Duodenal mucosa (tissue), 2 donors: ENCODE measurements at regions not wholly inside any gene's neighbourhood (a gene's known extent, or its start where the extent isn't known, plus 50 kb on each side); places are given as distances from the start of the nearest gene placed in this dataset.
"Not testable (repeated sequence)": the region's sequence is repeated elsewhere in the genome, so short reads cannot be mapped to it uniquely, and the experiment has no call there.

ENCODE experiments used
- H3K27ac ChIP-seq: one replicate; pipeline ENCODE4 v1.7.0; 2013; ENCODE audit warnings: low read depth, low read length
- H3K27me3 ChIP-seq, 2 donors: one replicate each; pipeline ENCODE4 v1.7.0; 2013; ENCODE audit warnings: low read length in 2 of 2, control low read depth in 1 of 2; ENCODE audit not compliant: insufficient read depth in 2 of 2, control insufficient read depth in 1 of 2
- H3K36me3 ChIP-seq, 2 donors: one replicate each; pipeline ENCODE4 v1.7.0; 2013; ENCODE audit warnings: low read length in 2 of 2, control low read depth in 1 of 2; ENCODE audit not compliant: insufficient read depth in 2 of 2, control insufficient read depth in 1 of 2
- H3K4me1 ChIP-seq, 2 donors: one replicate each; pipeline ENCODE4 v1.7.0; 2013; ENCODE audit warnings: low read length in 2 of 2, control low read depth in 1 of 2; ENCODE audit not compliant: insufficient read depth in 2 of 2, control insufficient read depth in 1 of 2
- H3K4me3 ChIP-seq, 2 donors: one replicate each; pipeline ENCODE4 v1.7.0; 2013; ENCODE audit warnings: low read length in 2 of 2, low read depth in 1 of 2
- H3K9ac ChIP-seq, 2 donors: one replicate each; pipeline ENCODE4 v1.7.0; 2013; ENCODE audit warnings: low read length in 2 of 2, low read depth in 1 of 2
- H3K9me3 ChIP-seq, 2 donors: one replicate each; pipeline ENCODE4 v1.7.0; 2013; ENCODE audit warnings: low read length in 2 of 2, control low read depth in 1 of 2; ENCODE audit not compliant: control insufficient read depth in 1 of 2

- H3K9me3 ChIP-seq = no peaks in the 10 kb centered on the region
- no peaks in the 10 kb centered on the region for H3K36me3 ChIP-seq
- no peaks in the 10 kb centered on the region for H3K4me1 ChIP-seq
- no peak overlapping the region for H3K4me3 ChIP-seq
- H3K27me3 ChIP-seq = no peaks in the 10 kb centered on the region
- no peak overlapping the region for H3K9ac ChIP-seq
- H3K27ac ChIP-seq = no peak overlapping the region
Measured at GRCh38 chr2:67777010-67777409, 285.8 kb downstream of the C1D start.

- Histone ChIP-seq H3K27ac (no peak overlapping the region), H3K9me3 (no peaks in the 10 kb centered on the region), H3K4me1 (no peaks in the 10 kb centered on the region), H3K36me3 (no peaks in the 10 kb centered on the region), H3K9ac (no peak overlapping the region), H3K27me3 (no peaks in the 10 kb centered on the region), H3K4me3 (no peak overlapping the region)
Measured at GRCh38 chr2:67777836-67778429, 284.9 kb downstream of the C1D start.

DNA sequence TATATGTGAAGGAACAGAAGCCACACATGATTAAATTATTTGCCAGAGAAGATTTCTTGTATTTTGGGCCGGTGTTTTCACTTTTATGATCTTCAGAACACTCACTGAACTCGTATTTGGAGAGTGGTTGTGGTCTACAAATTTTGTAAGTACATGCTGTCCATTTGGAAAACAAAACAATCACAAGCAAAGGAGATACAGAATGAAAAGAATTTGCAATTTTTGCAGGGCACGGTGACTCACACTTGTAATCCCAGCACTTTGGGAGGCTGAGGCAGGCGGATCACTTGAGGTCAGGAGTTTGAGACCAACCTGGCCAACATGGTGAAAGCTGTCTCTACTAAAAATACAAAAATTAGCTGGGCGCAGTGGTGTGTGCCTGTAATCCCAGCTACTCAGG, 282.0 kb downstream of the C1D start:
- not testable (repeated sequence) for H3K27me3 ChIP-seq, H3K9ac ChIP-seq, H3K4me3 ChIP-seq, H3K9me3 ChIP-seq, H3K4me1 ChIP-seq, H3K36me3 ChIP-seq, H3K27ac ChIP-seq

- Histone ChIP-seq H3K4me3 (no peak overlapping the region), H3K4me1 (no peaks in the 10 kb centered on the region), H3K27ac (no peak overlapping the region), H3K36me3 (no peaks in the 10 kb centered on the region), H3K9me3 (no peaks in the 10 kb centered on the region), H3K9ac (no peak overlapping the region), H3K27me3 (no peaks in the 10 kb centered on the region)
Measured at GRCh38 chr2:67782443-67782842, 280.4 kb downstream of the C1D start.

GRCh38 chr2:67783026-67783425, 279.8 kb downstream of the C1D start:
- Histone ChIP-seq H3K4me3 (no peak overlapping the region), H3K9ac (no peak overlapping the region), H3K27ac (no peak overlapping the region), H3K27me3 (no peaks in the 10 kb centered on the region), H3K4me1 (no peaks in the 10 kb centered on the region), H3K9me3 (no peaks in the 10 kb centered on the region), H3K36me3 (no peaks in the 10 kb centered on the region)

DNA sequence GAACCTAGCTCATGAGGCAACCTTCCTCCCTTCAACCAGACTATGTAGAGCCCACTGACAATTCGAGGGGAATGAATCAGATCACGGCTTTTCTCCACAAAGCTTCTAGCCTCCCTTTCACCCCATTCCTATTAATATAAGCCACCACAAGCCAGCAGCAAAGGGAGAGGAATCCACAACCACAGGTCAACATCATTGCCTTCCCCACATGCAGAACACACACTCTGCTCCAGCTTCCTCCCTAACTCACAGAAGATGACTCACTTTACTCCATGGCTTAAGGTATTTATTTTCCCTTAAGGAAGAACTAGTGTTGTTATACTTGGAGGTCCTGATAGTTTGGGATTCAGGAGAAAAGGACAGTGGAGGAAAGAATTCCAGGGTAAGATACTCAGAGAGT, 272.2 kb downstream of the C1D start:
- Histone ChIP-seq H3K27me3 (no peaks in the 10 kb centered on the region), H3K4me1 (no peaks in the 10 kb centered on the region), H3K27ac (no peak overlapping the region), H3K36me3 (no peaks in the 10 kb centered on the region), H3K9ac (no peak overlapping the region), H3K9me3 (no peaks in the 10 kb centered on the region), H3K4me3 (no peak overlapping the region)

DNA sequence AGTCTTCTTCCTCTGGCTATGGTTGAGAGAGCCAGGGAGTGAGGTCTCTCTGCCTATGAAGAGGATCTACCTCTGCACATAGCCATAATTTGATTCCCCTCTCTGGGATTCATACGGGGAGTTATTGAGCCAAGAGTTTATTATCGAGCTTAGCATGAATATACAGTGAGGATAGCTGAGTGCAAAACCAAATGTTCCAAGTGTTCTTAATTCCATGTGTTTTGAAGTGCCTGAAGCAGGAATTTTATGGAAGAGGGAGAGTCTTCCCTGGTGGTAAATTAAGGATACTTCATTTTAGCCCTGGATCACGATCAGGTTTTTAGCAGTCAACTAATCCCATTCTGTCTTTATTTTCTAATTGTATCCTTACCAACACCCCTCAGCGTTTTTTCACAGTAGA, 270.6 kb downstream of the C1D start:
- H3K4me3 ChIP-seq = no peak overlapping the region
- H3K36me3 ChIP-seq = no peaks in the 10 kb centered on the region
- no peaks in the 10 kb centered on the region for H3K27me3 ChIP-seq

GRCh38 chr2:67792681-67793091, 270.1 kb downstream of the C1D start:
- Histone ChIP-seq H3K36me3 (no peaks in the 10 kb centered on the region), H3K9me3 (no peaks in the 10 kb centered on the region), H3K27ac (no peak overlapping the region), H3K4me3 (no peak overlapping the region), H3K9ac (no peak overlapping the region), H3K27me3 (no peaks in the 10 kb centered on the region), H3K4me1 (no peaks in the 10 kb centered on the region)

More for the DNA sequence above, 270.6 kb downstream of the C1D start:
- no peak overlapping the region for H3K27ac ChIP-seq
- no peaks in the 10 kb centered on the region for H3K4me1 ChIP-seq
- H3K9me3 ChIP-seq = no peaks in the 10 kb centered on the region
- no peak overlapping the region for H3K9ac ChIP-seq

DNA sequence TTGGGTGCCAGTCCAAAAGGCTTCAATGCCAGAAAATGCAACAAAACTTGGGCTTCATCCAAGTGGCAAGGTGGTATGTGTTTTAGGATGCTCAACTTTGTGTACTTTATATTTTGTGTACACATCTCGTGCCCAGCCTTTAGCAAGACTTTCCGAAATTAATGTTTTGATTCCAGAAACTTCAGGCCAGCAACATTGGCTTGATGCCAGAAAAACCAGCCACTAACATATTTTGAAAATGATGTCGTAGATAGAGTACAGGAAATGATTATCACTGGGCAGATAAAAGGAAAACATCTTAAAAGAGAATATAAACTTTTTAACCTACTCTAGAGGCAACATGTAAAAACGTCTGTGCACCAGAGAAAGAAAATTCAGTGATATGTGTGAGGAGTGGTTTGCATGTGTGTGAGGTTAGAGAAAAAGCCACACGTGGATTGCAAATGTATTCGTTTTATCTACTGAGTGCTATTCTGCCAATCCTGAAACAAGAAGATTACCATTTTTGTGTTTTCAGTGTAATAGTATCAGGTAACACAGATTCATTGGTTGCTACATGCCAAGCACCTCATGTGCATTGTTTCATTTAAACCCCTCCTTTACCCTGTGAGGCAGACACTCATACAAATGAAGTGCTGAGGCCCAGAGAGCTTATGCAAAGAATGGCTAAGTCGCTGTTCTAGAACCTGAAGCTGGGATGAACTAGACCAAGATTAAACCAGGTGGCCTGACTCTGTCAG, 264.8 kb downstream of the C1D start:
- Histone ChIP-seq H3K4me1 (no peaks in the 10 kb centered on the region), H3K36me3 (no peaks in the 10 kb centered on the region), H3K9ac (no peak overlapping the region), H3K27ac (no peak overlapping the region), H3K9me3 (no peaks in the 10 kb centered on the region), H3K27me3 (no peaks in the 10 kb centered on the region), H3K4me3 (no peak overlapping the region)

DNA sequence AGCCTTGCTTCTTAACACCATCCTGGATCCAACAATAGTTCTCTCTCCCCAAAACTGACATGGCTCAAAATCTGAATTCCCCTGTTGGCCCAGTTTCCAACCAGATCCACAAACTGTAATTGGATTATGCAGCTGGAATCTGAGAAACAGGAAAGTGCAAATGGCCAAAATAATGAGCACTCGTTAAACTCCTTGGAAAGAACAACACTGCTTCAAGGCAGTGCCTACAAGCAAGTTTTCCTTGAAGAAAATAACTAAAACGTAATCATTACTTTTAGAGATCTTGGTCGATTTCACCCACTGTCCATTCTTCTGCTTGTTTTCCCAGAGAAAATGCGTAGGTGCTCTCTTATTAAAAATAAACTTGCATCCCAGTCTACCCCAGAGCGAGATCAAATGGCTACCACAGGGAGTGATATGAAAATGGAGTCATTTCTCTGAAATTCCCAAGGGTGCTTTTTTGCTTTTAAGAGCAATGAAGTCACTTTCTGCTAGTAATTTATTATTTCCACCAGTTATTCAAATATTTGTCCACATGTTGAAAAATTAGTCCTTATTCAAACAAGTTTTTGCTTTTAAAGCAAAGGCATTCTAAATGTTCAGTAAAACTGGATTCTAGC, 264.2 kb downstream of the C1D start:
- Histone ChIP-seq H3K9me3 (no peaks in the 10 kb centered on the region), H3K27me3 (no peaks in the 10 kb centered on the region), H3K36me3 (no peaks in the 10 kb centered on the region), H3K4me1 (no peaks in the 10 kb centered on the region), H3K9ac (no peak overlapping the region), H3K27ac (no peak overlapping the region), H3K4me3 (no peak overlapping the region)
